Panc1 (cell line): ENCODE measurements at regions not wholly inside any gene's neighbourhood (a gene's known extent, or its start where the extent isn't known, plus 50 kb on each side); places are given as distances from the start of the nearest gene placed in this dataset.

ENCODE experiments used
- POLR2AphosphoS5 ChIP-seq: IDR thresholded peaks from 2 replicates; pipeline ENCODE4 v1.6.1; 2012; ENCODE audit warnings: mild to moderate bottlenecking, low read depth, low read length, moderate library complexity
- SIN3A ChIP-seq: IDR thresholded peaks from 2 replicates; pipeline ENCODE4 v1.6.1; 2012; ENCODE audit warnings: low read depth, mild to moderate bottlenecking, low read length, moderate library complexity, borderline replicate concordance; ENCODE audit not compliant: insufficient read depth
- TF ChIP-seq, protein P1 (sequence below): fragments of 450-650 bp; IDR thresholded peaks from 2 replicates; pipeline ENCODE4 v1.5.1; 2017; ENCODE audit warnings: mild to moderate bottlenecking

GRCh38 chr14:36454599-36455240 is 65.3 kb downstream of the NKX2-1 start:
- TF ChIP-seq, protein P1, sequence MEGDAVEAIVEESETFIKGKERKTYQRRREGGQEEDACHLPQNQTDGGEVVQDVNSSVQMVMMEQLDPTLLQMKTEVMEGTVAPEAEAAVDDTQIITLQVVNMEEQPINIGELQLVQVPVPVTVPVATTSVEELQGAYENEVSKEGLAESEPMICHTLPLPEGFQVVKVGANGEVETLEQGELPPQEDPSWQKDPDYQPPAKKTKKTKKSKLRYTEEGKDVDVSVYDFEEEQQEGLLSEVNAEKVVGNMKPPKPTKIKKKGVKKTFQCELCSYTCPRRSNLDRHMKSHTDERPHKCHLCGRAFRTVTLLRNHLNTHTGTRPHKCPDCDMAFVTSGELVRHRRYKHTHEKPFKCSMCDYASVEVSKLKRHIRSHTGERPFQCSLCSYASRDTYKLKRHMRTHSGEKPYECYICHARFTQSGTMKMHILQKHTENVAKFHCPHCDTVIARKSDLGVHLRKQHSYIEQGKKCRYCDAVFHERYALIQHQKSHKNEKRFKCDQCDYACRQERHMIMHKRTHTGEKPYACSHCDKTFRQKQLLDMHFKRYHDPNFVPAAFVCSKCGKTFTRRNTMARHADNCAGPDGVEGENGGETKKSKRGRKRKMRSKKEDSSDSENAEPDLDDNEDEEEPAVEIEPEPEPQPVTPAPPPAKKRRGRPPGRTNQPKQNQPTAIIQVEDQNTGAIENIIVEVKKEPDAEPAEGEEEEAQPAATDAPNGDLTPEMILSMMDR, result no peak
- TF ChIP-seq SIN3A (no peak), POLR2AphosphoS5 (no peak)
